Stimulated activated CD4-positive, alpha-beta T cell treated with anti-CD3 and anti-CD28 coated beads, Interleukin-12 subunit alpha, Interleukin-12 subunit beta, amount 100 ng/mL, for 48 hours (primary cell): ENCODE measurements at regions not wholly inside any gene's neighbourhood (a gene's known extent, or its start where the extent isn't known, plus 50 kb on each side); places are given as distances from the start of the nearest gene placed in this dataset.
"Not testable (repeated sequence)": the region's sequence is repeated elsewhere in the genome, so short reads cannot be mapped to it uniquely, and the experiment has no call there.

ENCODE experiments used
- DNase-seq, 3 donors: peaks; one replicate each; pipeline ENCODE4 v3.0.0-alpha.2; 2020; ENCODE audit warnings: low read depth in 2 of 3, low spot score in 1 of 3

DNA sequence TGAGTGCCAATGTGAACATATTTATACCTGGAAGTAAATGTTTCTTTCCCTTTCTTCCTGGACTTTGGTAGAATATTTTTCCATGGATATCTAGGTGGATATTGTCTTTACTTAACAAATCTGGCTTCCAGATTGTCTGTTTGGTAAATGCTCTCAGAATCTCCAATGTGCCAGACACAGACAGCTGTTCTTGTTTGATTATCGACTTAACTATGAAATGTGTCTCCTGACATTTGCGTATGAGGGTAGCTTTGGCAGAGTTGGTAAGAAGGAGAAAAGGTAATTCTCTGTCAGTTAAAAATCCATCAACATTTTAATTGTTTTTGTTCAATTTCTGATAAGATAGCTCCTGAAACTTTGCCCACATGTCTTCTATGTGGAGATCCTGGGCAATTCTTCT, 196.4 kb upstream of the NUDT12 start:
- DNase-seq: no peak

DNA sequence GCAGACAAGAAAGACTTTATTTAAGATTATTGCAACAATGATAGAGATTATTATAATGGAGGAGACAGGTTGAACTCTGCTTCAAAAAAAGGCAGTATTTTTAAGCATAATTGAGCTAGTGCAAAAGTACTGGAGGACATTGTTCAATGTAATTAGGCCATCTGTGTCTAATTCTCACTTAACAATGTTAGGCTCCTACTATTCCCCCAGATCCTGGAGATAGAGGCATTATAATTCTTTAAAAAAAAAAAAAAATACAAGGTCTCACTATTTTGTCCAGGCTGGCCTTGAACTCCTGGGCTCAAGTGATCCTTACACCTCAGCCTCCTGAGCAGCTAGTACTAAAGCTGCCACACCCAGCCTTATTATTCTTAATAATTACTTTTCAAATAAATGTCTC, 193.4 kb upstream of the NUDT12 start:
- DNase-seq: no peak

DNA sequence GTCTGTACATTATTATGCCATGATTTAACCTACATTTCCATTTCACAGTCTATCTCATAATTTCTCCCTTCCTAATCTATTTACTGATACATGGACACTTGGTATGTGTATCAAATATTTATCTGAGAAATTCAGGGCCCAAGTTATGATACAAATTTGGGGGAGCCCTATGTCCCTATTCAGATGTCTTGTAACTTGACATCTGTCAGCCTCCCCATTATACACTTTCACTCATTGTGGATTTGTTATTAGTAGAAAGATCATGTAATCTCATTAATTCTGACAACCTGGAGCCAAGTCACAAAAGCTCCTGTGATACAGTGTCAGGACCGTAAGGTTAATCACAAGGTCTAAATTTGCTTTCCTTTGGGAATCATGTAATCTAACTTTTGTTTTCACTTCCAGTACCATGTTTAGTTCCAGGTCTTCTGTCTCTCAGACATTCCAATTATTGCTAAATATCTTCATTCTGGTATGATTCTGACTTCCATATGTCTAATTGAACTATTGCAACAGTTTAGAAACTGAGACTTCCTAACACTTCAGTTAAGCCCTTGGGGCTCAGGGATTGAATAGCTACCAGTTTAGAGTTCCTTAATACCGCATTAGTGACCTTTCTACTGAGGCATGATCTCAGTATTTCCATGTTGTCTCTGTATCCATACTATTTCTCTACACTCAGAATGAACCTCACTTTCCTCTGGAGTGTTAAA, 182.9 kb upstream of the NUDT12 start:
- DNase-seq: no peak

DNA sequence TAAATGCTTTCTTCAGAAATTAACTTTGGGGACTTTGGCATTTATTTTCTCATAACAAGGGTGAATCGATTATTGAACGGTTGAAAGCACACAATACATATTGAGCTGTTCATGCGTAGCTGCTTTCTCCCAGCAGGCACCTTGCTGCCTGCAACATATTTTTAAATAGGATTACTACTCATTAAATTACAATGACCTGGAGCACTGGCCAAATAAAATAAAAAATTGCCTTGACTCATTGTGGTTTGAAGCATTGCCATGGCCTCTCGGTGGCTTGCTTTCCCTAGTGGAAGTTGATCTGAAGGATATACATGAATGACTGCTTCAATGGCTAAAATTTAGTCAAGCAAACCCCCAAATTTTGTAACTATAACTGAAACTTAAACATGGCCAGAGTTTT, 181.6 kb upstream of the NUDT12 start:
- no peak for DNase-seq

DNA sequence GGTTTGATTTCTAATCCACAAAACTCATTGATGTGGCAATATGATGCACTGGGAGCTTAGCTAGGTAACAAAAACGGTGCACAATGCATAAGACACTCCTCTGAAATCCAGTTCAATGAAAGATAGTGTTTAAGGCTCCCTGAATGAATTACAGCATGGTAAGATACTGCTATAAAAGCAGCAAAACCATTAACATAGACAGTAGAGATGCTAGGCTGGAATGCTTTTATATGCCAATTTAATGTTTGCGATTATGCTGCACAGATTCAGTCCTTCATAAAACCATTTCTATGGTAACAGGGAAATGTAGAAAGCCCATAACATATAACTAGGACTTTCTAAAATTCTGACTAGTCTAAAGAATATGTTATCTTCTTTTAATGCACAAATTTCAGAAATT, 180.8 kb upstream of the NUDT12 start:
- no peak for DNase-seq

DNA sequence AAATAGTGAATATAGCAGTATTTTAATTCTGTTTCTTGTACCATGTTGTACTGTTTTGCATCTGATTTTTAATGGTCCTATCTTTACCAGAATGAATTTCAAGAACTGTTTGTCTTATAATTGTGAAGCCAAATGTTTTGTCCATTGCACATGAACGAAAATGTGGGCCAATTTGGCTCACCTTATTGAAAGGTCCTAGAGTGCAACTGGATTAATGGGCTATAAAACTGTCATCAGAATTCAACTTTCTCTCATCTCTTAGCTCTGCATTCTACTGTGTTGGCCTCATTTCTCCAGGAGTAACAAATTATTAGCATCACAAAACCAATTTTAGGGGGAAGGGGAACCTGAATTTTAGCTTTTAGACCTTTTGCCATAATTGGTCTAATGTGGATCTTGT, 179.4 kb upstream of the NUDT12 start:
- DNase-seq: no peak

DNA sequence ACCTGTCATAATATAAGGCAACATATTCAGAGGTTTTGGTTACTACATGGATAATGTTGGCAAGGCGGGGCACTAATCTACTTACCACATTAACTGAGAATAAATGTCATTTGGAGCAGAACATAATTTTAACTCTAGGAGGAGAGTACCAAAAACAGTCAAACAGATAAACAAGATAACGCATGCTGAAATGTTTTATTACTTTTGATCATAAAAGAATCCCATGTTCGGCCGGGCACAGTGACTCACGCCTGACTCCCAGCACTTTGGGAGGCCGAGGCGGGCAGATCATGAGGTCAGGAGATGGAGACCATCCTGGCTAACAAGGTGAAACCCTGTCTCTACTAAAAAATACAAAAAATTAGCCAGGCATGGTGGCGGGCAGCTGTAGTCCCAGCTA, 173.8 kb upstream of the NUDT12 start:
- DNase-seq: not testable (repeated sequence)

DNA sequence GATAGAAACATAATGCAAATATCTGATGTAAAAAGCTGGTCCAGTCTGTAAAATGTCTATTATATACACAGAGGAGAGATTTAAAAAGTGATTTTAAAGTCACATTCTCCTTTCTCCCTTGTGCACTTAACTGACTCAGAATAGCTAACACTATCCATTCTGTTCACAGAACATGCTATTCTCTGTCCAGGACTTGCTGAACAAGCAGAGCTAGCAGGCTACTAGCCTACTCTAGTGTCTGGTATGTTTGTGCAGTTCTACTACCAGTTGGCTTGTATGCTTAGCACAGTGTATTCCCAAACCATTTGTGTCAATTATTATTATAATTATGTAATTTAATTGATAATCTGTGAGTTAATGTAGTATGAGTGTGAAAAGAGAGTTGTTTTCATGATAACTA, 161.7 kb upstream of the NUDT12 start:
- no peak for DNase-seq

DNA sequence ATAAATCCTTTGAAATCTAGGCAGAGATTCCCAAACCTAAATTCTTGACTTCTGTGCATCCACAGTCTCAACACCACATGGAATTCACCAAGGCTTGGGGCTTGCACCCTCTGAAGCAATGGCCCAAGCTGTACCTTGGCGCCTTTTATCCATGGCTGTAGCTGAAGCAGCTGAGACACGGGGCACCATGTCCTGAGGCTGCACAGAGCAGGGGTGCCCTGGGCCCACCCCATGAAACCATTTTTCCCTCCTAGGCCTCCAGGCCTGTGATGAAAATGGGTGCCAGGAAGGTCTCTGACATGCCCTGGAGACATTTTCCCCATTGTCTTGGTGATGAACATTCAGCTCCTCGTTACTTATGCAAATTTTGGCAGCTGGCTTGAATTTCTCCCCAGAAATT, 158.6 kb upstream of the NUDT12 start:
- DNase-seq: no peak

DNA sequence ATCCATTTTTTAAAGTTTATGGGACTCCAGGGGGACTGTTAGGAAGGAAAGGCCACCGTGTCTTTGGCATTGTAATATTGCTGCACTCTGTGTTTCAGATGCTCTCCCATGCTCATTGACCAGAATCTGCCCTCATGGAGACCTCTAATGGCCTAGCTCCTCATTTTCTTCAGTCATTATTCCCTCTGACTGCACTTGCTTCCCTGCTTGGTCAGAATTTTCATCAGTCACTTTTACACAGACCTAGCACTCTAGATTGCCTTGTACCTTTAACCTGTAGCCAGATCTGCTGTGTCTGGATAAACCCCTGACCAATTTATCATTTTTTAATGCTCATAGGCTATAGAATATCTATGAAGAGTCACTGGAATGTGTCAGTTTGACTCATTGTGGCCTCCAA, 155.5 kb upstream of the NUDT12 start:
- DNase-seq: no peak

DNA sequence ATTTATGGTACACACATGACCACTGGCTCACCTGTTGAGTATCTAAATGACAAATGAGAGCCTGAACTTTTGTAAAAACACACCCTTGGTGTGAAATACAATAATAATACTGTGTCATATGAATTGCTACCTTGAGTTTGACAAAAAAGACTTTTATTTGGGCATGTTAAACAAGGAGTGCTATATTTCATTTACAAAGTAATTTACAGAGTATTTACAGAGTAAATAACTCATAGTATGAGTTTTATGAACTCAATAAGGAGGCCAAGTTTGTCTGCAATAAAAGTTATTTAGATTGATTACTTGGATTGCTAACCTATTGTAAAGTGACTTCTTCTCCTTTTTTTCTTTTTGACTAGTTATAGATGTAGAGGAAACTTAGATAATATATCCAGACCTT, 146.0 kb upstream of the NUDT12 start:
- DNase-seq: no peak

DNA sequence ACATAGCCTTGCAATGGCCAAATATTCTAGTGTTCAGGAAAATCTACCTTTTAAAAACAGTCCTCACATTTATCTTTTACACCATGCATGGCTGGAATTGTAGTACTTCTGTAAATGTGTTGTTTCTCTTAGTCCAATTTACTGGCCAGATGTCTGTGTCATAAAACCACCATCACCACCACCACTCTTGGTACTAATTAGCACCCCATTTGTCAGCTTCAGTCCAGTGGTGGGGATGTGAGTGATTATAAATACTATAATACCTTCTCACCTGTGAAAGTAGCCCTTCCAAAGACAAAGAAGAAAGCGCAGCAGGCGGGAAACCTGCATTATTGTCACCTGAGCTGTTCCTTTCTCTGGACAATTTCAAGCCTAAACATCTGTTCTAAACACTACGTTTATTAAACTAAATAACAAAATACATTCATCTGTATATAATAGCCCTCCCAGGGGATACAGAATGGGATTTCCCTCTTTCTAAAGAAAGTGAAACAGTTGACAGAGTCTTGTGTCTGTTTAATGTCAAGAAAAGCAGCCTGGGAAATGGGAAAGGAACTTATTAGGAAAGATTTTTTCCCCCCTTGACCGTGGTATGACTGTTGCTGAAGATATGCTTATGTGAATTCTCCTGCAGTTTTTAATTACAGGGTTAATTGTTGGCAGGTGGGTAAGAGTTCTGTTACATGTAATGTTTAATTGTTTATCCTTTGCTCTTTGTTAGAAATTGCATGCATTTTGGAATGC, 144.5 kb upstream of the NUDT12 start:
- DNase-seq: no peak

DNA sequence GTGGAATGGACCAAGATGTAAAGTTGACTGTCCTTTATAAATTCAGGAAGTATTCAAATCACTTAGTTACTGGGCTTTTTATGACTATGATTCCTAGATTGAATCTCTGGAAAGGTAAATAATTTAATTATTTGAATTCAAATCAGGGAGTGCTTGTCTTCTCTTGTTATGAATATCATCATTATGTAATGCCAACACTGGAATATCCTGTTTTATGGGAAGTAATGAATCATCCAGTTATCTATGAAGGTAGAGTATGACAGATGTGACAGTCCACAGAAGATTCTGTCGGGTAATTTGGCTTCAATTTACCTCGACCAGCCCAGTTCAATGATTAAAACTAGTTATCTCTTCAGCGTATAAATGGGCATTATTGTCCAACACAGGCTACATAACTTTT, 141.0 kb upstream of the NUDT12 start:
- no peak for DNase-seq

DNA sequence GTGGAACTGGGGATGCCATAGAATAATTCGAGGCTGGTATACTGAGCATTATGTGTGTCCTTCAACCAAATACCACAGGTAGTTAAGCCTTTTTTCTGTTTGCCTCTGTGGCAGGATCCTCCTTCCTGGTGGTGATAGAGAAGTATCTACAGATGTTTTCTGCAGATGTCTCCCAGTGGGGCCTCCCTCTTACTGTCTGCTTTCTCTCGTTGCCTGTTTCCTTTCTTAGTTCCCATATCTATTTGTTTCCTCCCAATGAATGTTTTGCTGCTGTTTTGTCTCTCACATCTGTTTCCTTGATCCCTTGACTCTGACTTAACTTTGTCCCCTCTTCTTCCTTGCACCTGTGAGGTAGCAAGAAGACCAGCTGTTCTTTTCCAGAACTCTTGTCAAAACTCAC, 130.9 kb upstream of the NUDT12 start:
- DNase-seq: no peak

DNA sequence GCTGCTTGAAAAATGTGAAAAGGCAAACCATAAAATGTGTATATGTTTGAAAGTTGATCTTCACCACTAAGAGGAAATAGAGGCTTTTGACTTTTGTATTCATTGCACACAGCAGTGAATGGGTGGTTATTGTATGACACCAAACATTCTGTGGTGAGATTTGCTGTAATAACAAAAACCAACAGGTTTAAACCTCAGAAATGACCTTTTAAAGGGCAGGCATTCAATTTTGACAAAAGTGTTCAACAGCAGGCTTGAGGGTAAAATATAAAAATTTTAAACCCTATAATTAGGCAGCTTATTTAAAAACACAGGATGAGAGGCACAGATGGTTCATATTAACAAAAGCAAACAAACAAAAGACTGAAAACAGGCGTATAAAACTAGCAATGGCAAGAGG, 128.1 kb upstream of the NUDT12 start:
- DNase-seq: no peak

DNA sequence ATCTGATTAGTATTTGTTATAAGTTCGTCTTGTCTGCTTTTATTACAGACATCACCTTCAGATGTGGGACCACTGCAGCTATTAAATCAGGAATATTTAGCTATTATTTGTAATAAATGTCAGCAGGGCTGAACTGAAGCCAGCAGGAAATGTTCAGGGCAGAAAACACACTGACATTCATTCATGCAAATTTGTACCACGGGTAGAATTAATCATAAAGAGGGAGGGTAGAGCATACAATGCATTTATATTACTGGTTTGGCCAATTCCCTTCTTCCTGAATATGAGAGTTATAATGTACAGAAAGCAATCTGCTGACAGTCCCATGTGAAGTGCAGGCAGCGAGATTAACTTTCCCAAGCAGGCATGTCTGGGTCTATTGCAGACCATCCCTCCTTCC, 117.3 kb upstream of the NUDT12 start:
- DNase-seq: no peak

DNA sequence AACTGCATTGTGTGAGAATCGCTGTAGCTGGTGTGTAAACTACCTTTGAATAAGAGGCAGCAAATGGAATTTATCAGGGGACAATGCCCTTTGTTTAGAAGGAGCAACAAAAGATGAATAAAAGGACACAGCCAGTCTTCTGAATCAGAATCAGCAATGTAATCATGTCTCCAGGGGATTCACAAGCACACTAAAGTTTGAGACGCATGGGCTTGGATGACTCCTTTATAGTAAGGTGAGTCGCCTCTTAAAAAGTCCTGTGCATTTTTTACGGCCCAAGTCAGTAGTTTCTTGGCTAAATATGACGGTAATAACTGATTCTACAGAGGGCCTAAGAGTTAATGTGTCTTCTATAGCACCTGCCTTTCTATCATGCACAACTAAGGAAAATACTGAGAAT, 113.6 kb upstream of the NUDT12 start:
- DNase-seq: not testable (repeated sequence)

DNA sequence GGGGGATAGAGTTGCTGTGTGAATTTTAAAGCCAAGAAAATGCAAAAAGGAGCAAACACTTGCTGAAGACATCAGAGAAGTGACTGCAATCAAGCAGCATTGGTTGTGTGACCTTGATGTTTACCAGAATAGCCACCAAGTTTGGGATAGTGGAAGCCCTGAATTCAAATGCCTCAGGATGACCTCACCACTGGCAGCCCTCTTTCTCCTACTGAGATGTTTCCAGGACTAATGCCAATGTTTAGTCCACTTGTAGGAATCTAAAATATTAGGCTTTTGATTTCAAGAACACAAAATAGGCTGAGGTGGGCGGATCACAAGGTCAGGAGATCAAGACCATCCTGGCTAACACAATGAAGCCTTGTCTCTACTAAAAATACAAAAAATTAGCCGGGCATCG, 112.2 kb upstream of the NUDT12 start:
- DNase-seq: no peak

DNA sequence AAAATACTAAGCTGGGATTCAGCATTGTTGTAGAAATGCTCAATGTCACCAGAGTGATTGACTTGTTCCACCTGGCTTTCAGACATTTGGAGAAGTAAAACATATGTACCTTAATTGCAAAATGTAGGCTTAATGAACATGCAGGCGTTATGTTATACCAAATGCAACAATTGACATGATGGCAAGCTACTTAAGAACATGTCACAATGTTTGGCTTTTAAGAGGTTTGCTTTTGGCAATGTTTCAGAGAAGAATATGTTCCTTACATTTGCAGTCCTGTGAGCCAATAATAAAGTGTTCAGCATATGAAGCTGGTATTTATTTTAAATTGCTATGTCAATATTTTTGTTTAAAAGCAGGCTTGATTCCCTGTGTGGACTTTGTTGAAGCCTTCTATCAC, 111.7 kb upstream of the NUDT12 start:
- no peak for DNase-seq

DNA sequence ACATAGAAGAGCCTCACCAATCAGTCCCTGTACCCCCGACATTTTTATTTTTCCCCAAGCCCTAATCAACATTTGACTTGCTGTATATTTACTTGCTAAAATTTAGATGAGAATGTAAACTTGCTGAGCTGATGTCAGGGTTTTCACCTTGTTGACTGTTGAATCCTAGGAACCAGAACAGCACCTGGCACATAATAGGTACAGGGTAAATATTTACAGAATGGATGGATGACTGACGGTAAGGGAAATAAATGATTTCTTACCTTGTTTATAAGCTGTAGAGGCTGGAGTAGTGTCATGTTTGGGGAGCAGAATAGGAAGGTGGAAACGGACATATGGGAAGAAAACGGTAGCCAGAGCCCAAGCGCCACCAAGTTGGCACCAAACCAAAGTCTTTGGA, 107.0 kb upstream of the NUDT12 start:
- no peak for DNase-seq

DNA sequence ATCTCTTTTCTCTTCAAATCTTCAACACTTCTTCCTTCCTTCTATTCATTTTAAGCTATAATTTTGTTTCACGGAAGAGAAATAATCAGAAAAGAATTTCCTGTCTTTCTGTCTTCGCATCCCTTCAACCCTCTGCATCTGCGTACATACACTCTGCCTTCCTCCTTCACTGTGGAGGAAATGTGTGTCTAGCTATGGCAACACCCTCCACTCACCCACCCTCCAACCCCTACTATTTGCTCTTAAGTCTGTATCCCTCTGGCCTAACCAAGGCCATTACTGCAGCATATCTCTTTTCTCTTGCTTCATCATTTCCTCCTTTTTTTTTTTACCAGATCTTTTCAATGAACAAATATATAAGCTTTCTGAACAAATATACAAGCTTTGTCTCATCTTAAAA, 105.7 kb upstream of the NUDT12 start:
- DNase-seq: no peak

DNA sequence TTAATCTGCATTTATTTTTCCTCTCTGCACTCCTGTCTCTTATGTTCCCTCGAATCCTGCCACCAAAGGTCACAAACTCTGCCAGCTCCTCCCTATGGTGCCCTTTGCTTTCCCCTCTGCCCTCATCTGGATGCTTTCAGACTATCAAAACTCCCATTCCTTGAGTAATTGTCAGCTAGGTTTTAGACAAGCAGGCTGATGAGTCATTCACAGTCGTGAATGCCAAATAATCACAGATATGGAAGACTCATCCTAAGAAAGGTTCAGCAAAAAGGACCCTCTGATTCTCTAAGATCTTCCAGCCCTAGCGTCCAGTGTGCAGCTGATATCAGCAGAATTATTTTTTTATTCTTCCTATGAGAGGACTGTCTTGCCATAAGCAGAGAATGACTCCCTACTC, 104.5 kb upstream of the NUDT12 start:
- no peak for DNase-seq

DNA sequence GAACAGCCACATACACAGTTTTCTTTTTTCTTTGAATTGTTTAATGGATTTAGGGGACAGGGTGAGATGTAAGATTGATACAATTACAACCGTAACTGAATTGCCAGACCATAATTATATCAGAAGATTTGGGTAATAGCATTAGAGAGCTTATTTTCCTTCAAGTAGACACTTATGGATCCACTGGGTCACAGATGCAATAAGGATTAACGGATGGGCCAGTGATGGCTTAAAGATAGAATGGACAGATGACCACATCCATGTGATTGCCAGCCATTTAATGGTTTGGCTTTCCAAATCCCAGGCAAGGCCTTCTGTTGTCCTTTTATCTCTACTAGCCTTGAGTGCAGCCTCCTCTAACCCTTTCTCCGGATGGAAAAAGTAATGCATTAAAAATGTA, 94.7 kb upstream of the NUDT12 start:
- no peak for DNase-seq
